ENCODE measurements at regions not wholly inside any gene's neighbourhood (a gene's known extent, or its start where the extent isn't known, plus 50 kb on each side); places are given as distances from the start of the nearest gene placed in this dataset.

DNA sequence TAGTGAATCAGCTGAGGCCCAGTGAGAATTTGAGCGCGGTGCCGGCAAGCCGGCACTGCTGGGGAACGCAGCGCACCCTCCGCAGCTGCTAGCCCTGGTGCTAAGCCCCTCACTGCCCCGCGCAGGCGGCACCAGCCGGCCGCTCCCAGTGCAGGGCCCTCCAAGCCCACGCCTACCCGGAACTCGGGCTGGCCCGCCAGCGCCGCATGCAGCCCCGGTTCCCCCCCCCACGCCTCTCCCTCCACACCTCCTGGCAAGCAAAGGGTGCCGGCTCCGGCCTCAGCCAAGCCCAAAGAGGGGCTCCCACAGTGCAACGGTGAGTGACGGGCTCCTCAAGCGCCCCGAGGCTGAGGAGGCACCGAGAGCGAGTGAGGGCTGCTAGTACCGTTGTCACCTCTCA is 54.5 kb upstream of the VASH1 start:
- no peak for TF ChIP-seq EZH2 (IDR thresholded peaks at IDR 0.05; ENCODE audit: borderline replicate concordance, low read depth, low read length, severe bottlenecking)
- TF ChIP-seq, protein P1, sequence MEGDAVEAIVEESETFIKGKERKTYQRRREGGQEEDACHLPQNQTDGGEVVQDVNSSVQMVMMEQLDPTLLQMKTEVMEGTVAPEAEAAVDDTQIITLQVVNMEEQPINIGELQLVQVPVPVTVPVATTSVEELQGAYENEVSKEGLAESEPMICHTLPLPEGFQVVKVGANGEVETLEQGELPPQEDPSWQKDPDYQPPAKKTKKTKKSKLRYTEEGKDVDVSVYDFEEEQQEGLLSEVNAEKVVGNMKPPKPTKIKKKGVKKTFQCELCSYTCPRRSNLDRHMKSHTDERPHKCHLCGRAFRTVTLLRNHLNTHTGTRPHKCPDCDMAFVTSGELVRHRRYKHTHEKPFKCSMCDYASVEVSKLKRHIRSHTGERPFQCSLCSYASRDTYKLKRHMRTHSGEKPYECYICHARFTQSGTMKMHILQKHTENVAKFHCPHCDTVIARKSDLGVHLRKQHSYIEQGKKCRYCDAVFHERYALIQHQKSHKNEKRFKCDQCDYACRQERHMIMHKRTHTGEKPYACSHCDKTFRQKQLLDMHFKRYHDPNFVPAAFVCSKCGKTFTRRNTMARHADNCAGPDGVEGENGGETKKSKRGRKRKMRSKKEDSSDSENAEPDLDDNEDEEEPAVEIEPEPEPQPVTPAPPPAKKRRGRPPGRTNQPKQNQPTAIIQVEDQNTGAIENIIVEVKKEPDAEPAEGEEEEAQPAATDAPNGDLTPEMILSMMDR (IDR thresholded peaks at IDR 0.05; ENCODE audit: extremely low read depth in 1 of 2, insufficient read depth in 1 of 2, low read depth in 1 of 2, low read length in 2 of 2) = no peak
